Esophagus squamous epithelium (tissue), 5 donors: ENCODE measurements at regions not wholly inside any gene's neighbourhood (a gene's known extent, or its start where the extent isn't known, plus 50 kb on each side); places are given as distances from the start of the nearest gene placed in this dataset.

ENCODE experiments used
- DNase-seq: peaks from one replicate; lab custom pipeline; 2025; lab: John Stamatoyannopoulos, UW
- H3K27ac ChIP-seq, 4 donors: fragments of 200-600 bp; sonication (generic); one replicate each; pipeline ENCODE4 v1.5.1; 2016 to 2019; ENCODE audit warnings: mild to moderate bottlenecking in 1 of 4
- H3K27me3 ChIP-seq, 4 donors: fragments of 200-600 bp; sonication (generic); 1 replicate in 3 of 4; 2 replicates in 1 of 4; pipeline versions ENCODE4 v1.5.1 to v1.6.0; 2017 to 2021; ENCODE audit warnings: antibody characterized with exemption in 1 of 4
- H3K36me3 ChIP-seq, 3 donors: fragments of 200-600 bp; sonication (generic); one replicate each; pipeline ENCODE4 v1.5.1; 2016 to 2019
- H3K4me1 ChIP-seq, 3 donors: fragments of 200-600 bp; sonication (generic); one replicate each; pipeline ENCODE4 v1.5.1; 2017 to 2019
- H3K4me3 ChIP-seq, 4 donors: fragments of 200-600 bp; sonication (generic); 1 replicate in 3 of 4; 2 replicates in 1 of 4; pipeline ENCODE4 v1.5.1; 2016 to 2019; ENCODE audit warnings: mild to moderate bottlenecking in 2 of 4, moderate library complexity in 1 of 4
- H3K9me3 ChIP-seq, 3 donors: fragments of 200-600 bp; sonication (generic); one replicate each; pipeline ENCODE4 v1.5.1; 2016 to 2019
- CTCF ChIP-seq, 6 experiments: fragments of 450-650 bp in 4 of 6; fragments of 200-600 bp in 2 of 6; sonication (generic) in 2 of 6; IDR thresholded peaks; one replicate each; pipeline ENCODE4 v1.5.1; 2016 to 2019; ENCODE audit warnings: antibody characterized with exemption in 6 of 6, mild to moderate bottlenecking in 4 of 6, moderate library complexity in 4 of 6
- POLR2A ChIP-seq, 4 donors: fragments of 450-650 bp; IDR thresholded peaks; one replicate each; pipeline ENCODE4 v1.6.1; 2017; ENCODE audit warnings: antibody characterized with exemption in 4 of 4, mild to moderate bottlenecking in 4 of 4, moderate library complexity in 3 of 4
- WGBS, 2 donors: methylation state at CpG; one replicate each; pipeline ENCODE4 v1.1.5; 2018; 5-methylcytosine and 5-hydroxymethylcytosine counted together
- intact Hi-C: fragments of 100-400 bp; cut with DNase I; formaldehyde crosslinking; loops from one replicate; pipeline ENCODE4 v1.15.0; 2022
- donor health status: DM: yes; HTN: yes; CAD: no.

GRCh38 chr3:124467980-124468902, 262.0 kb upstream of the UMPS start:
- Histone ChIP-seq H3K27me3 (peaks cover 0 to 4% (median 0%) of the 10 kb centered on the region in 4 donors), H3K4me1 (no peaks in the 10 kb centered on the region), H3K4me3 (no peak overlapping the region), H3K9me3 (no peaks in the 10 kb centered on the region), H3K27ac (no peak overlapping the region), H3K36me3 (no peaks in the 10 kb centered on the region)
- no peak for DNase-seq
- intact Hi-C loops, result loop anchor here (5.0 kb wide), 1 partner anchor 116 kb away; no protein-coding TSS in a partner anchor
- 61 to 67% methylated on average over 10 of the region's 10 CpGs for WGBS, 2 donors
- TF ChIP-seq CTCF (IDR thresholded peaks at IDR 0.05), result peak; percentile 61 to 90 (median 78)
- no peak for TF ChIP-seq POLR2A (IDR thresholded peaks at IDR 0.05)

GRCh38 chr3:124469555-124469954, 260.7 kb upstream of the UMPS start:
- Histone ChIP-seq H3K4me1 (no peaks in the 10 kb centered on the region), H3K27me3 (peaks cover 0 to 4% (median 0%) of the 10 kb centered on the region in 4 donors), H3K36me3 (no peaks in the 10 kb centered on the region), H3K27ac (no peak overlapping the region), H3K4me3 (no peak overlapping the region), H3K9me3 (no peaks in the 10 kb centered on the region)
- TF ChIP-seq CTCF (IDR thresholded peaks at IDR 0.05) (no peak), POLR2A (IDR thresholded peaks at IDR 0.05) (no peak)
- WGBS, 2 donors, result 68 to 79% methylated on average over 5 of the region's 5 CpGs
- DNase-seq, result no peak
- intact Hi-C loops, result loop anchor here (5.0 kb wide), 1 partner anchor 117 kb away; no protein-coding TSS in a partner anchor

GRCh38 chr3:124478830-124479229, 251.4 kb upstream of the UMPS start:
- no peaks in the 10 kb centered on the region for H3K9me3 ChIP-seq
- no peak overlapping the region for H3K4me3 ChIP-seq
- DNase-seq, result no peak
- WGBS, 2 donors, result 50 to 85% methylated on average over 2 of the region's 2 CpGs
- TF ChIP-seq CTCF (IDR thresholded peaks at IDR 0.05), result no peak
- no peak for TF ChIP-seq POLR2A (IDR thresholded peaks at IDR 0.05)
- H3K27ac ChIP-seq, result no peak overlapping the region
- intact Hi-C loops, result no loop called here
- no peaks in the 10 kb centered on the region for H3K4me1 ChIP-seq
- H3K27me3 ChIP-seq, result no peaks in the 10 kb centered on the region
- peaks cover 0 to 4% (median 0%) of the 10 kb centered on the region in 3 donors for H3K36me3 ChIP-seq

- no peak for DNase-seq
- no peaks in the 10 kb centered on the region for H3K27me3 ChIP-seq
- no peak overlapping the region for H3K27ac ChIP-seq
- TF ChIP-seq CTCF (IDR thresholded peaks at IDR 0.05), result no peak
- no peak for TF ChIP-seq POLR2A (IDR thresholded peaks at IDR 0.05)
- 70 to 76% methylated on average over 2 of the region's 2 CpGs for WGBS, 2 donors
- H3K36me3 ChIP-seq, result peaks cover 0 to 4% (median 0%) of the 10 kb centered on the region in 3 donors
- no peaks in the 10 kb centered on the region for H3K4me1 ChIP-seq
- no peaks in the 10 kb centered on the region for H3K9me3 ChIP-seq
- H3K4me3 ChIP-seq, result no peak overlapping the region
- intact Hi-C loops, result no loop called here
These were observed 246.3 kb upstream of the UMPS start for GRCh38 chr3:124483915-124484470.

GRCh38 chr3:124486324-124486723, 243.9 kb upstream of the UMPS start:
- H3K4me3 ChIP-seq, result no peak overlapping the region
- no peaks in the 10 kb centered on the region for H3K27me3 ChIP-seq
- no peak overlapping the region for H3K27ac ChIP-seq
- TF ChIP-seq POLR2A (IDR thresholded peaks at IDR 0.05), result no peak
- no peak for TF ChIP-seq CTCF (IDR thresholded peaks at IDR 0.05)
- peaks cover 0 to 4% (median 0%) of the 10 kb centered on the region in 3 donors for H3K36me3 ChIP-seq
- DNase-seq, result no peak
- WGBS, 2 donors, result 25 to 65% methylated on average over 2 of the region's 2 CpGs
- no peaks in the 10 kb centered on the region for H3K4me1 ChIP-seq
- intact Hi-C loops, result no loop called here
- no peaks in the 10 kb centered on the region for H3K9me3 ChIP-seq
